ENCODE measurements at regions not wholly inside any gene's neighbourhood (a gene's known extent, or its start where the extent isn't known, plus 50 kb on each side); places are given as distances from the start of the nearest gene placed in this dataset.

DNA sequence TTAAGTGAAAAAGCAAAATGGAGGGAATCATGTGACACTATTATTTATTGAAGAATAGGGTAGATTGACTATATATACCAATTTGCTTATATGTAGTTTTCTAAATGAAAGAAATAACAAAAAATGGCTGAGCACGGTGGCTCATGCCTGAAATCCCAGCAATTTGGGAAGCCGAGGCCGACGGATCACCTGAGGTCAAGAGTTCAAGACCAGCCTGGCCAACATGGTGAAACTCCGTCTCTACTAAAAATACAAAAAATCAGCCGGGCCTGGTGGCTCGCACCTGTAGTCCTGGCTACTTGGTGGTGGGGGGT is 59.3 kb upstream of the MYCN start:
- no peak for TF ChIP-seq TAF1 (IDR thresholded peaks at IDR 0.05; ENCODE audit: borderline replicate concordance, insufficient read depth, low read length)
- TF ChIP-seq, protein P1, sequence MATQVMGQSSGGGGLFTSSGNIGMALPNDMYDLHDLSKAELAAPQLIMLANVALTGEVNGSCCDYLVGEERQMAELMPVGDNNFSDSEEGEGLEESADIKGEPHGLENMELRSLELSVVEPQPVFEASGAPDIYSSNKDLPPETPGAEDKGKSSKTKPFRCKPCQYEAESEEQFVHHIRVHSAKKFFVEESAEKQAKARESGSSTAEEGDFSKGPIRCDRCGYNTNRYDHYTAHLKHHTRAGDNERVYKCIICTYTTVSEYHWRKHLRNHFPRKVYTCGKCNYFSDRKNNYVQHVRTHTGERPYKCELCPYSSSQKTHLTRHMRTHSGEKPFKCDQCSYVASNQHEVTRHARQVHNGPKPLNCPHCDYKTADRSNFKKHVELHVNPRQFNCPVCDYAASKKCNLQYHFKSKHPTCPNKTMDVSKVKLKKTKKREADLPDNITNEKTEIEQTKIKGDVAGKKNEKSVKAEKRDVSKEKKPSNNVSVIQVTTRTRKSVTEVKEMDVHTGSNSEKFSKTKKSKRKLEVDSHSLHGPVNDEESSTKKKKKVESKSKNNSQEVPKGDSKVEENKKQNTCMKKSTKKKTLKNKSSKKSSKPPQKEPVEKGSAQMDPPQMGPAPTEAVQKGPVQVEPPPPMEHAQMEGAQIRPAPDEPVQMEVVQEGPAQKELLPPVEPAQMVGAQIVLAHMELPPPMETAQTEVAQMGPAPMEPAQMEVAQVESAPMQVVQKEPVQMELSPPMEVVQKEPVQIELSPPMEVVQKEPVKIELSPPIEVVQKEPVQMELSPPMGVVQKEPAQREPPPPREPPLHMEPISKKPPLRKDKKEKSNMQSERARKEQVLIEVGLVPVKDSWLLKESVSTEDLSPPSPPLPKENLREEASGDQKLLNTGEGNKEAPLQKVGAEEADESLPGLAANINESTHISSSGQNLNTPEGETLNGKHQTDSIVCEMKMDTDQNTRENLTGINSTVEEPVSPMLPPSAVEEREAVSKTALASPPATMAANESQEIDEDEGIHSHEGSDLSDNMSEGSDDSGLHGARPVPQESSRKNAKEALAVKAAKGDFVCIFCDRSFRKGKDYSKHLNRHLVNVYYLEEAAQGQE (IDR thresholded peaks at IDR 0.05; ENCODE audit: insufficient read depth in 1 of 2, low read depth in 2 of 2, low read length in 2 of 2) = no peak
